ENCODE measurements at regions not wholly inside any gene's neighbourhood (a gene's known extent, or its start where the extent isn't known, plus 50 kb on each side); places are given as distances from the start of the nearest gene placed in this dataset.
A peak's percentile ranks its signal among the peaks of the same experiment; 100 is the strongest.
"Not testable (repeated sequence)": the region's sequence is repeated elsewhere in the genome, so short reads cannot be mapped to it uniquely, and the experiment has no call there.

DNA sequence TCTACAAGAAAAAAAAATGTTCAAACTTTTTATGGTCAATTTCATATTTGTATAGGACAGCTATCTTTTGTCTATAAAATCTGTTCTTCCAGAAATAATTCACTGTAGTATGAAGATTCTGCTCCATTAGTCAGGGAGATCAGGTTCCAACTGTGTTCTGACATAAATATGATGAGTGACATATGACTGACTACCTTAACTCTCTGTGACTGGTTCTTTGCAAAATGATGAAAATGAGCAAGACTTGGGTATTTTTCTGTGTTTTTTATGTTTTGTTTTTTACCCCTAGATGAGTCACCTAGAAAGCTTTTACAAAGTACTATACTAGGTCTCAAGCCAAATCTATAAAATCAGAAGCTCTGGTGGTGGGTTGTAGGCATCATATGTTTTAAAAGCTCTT, 229.6 kb downstream of the MMUT start:
- H3K27me3 ChIP-seq = no peaks in the 10 kb centered on the region
- no peaks in the 10 kb centered on the region for H3K9me3 ChIP-seq
- DNase-seq = no peak
- TF ChIP-seq CTCF (IDR thresholded peaks at IDR 0.05; ENCODE audit: low read depth, low read length) = no peak
- no peaks in the 10 kb centered on the region for H3K36me3 ChIP-seq
- H3K4me1 ChIP-seq = no peaks in the 10 kb centered on the region
- H3K4me3 ChIP-seq (ENCODE audit: low read depth, low read length) = no peak overlapping the region

DNA sequence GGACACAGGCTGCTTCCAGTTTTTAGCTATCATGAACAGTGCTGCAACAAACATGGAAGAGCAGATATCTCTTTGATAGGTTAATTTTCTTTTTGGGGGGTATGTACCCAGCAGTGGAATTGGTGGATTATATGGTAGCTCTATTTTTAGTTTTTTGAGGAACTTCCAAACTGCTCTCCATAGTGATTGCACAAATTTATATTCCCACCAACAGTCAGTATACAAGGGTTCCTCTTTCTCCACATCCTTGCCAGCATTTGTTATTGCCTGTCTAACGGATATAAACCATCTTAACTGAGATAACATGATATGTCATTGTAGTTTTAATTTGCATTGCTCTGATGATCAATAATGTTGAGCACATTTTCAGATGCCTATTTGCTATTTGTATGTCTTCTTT, 237.6 kb downstream of the MMUT start:
- Histone ChIP-seq H3K36me3 (no peaks in the 10 kb centered on the region), H3K4me3 (ENCODE audit: low read depth, low read length) (no peak overlapping the region), H3K9me3 (no peaks in the 10 kb centered on the region)

DNA sequence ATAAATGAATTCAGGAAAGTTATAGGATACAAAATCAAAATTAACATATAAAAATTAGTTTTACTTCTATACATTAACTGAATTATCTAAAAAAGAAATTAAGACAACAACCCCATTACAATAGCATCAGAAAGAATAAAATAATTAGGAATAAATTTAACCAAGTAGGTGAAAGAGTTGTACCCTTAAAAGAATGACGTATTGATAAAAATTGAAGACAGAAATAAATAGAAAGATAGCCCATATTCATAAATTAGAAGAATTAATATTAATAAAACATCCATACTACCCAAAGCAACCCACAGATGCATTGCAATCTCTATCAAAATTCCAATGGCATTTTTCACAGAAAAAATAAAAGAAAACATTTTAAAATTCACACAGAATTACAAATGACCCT, 242.8 kb downstream of the MMUT start:
- H3K27me3 ChIP-seq = no peaks in the 10 kb centered on the region
- no peak for TF ChIP-seq CTCF (IDR thresholded peaks at IDR 0.05; ENCODE audit: low read depth, low read length)
- no peak overlapping the region for H3K4me3 ChIP-seq (ENCODE audit: low read depth, low read length)
- H3K9me3 ChIP-seq = no peaks in the 10 kb centered on the region
- H3K36me3 ChIP-seq = no peaks in the 10 kb centered on the region
- no peaks in the 10 kb centered on the region for H3K4me1 ChIP-seq
- no peak for DNase-seq

More for the DNA sequence above, 237.6 kb downstream of the MMUT start:
- H3K27me3 ChIP-seq = no peaks in the 10 kb centered on the region
- no peak for TF ChIP-seq CTCF (IDR thresholded peaks at IDR 0.05; ENCODE audit: low read depth, low read length)
- DNase-seq = no peak
- H3K4me1 ChIP-seq = no peaks in the 10 kb centered on the region

- no peaks in the 10 kb centered on the region for H3K27me3 ChIP-seq
- H3K4me1 ChIP-seq = peaks cover 19% of the 10 kb centered on the region
- H3K36me3 ChIP-seq = no peaks in the 10 kb centered on the region
- peak; percentile 36 for DNase-seq
- no peaks in the 10 kb centered on the region; the same call in 1 of the 2 replicates for H3K9me3 ChIP-seq
- no peak for TF ChIP-seq CTCF (IDR thresholded peaks at IDR 0.05; ENCODE audit: low read depth, low read length)
- H3K4me3 ChIP-seq (ENCODE audit: low read depth, low read length) = no peak overlapping the region
Observed at GRCh38 chr6:49205526-49205925, 257.5 kb downstream of the MMUT start.

DNA sequence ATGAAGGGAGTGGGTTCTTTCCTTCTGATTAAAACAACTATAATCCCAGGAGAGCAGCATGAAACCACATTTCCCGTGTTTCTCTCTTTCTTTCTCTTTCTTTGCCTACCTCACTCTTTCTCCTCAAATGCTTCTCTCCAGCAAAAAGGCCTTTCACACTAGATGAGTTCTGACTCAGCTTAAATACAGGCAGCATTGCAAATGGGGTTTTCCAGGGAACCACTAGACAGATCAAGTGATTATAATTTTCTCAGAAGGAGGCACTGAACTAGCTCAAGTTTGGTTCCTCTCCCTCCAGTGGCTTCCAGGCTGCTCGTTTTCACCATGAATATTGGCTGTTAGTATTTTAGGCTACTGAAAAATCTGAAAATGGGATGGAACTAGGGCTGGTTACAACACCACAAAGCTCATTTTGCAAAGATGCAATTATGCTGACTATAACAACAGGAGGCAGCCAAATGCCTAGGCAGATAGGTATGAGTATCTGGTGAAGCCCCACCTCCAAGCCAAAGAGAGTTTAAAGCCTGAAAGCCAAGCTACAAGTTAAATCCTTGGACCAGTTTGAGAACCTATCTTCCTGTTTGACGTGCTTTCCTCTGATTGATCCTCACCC, 260.0 kb downstream of the MMUT start:
- Histone ChIP-seq H3K27me3 (no peaks in the 10 kb centered on the region), H3K36me3 (no peaks in the 10 kb centered on the region), H3K4me3 (ENCODE audit: low read depth, low read length) (no peak overlapping the region), H3K9me3 (no peaks in the 10 kb centered on the region; the same call in 1 of the 2 replicates), H3K4me1 (peaks cover 16% of the 10 kb centered on the region)
- no peak for DNase-seq
- TF ChIP-seq CTCF (IDR thresholded peaks at IDR 0.05; ENCODE audit: low read depth, low read length) = no peak

- TF ChIP-seq CTCF (IDR thresholded peaks at IDR 0.05; ENCODE audit: low read depth, low read length) = no peak
- no peaks in the 10 kb centered on the region for H3K9me3 ChIP-seq
- H3K4me3 ChIP-seq (ENCODE audit: low read depth, low read length) = no peak overlapping the region
- no peaks in the 10 kb centered on the region for H3K36me3 ChIP-seq
- peaks cover 6% of the 10 kb centered on the region for H3K4me1 ChIP-seq
- H3K27me3 ChIP-seq = no peaks in the 10 kb centered on the region
- DNase-seq = no peak
Observed at GRCh38 chr6:49198015-49198414, 265.0 kb downstream of the MMUT start.

- not testable (repeated sequence) for DNase-seq; H3K36me3 ChIP-seq; H3K4me3 ChIP-seq (ENCODE audit: low read depth, low read length); H3K27me3 ChIP-seq; H3K4me1 ChIP-seq; H3K9me3 ChIP-seq
Observed at GRCh38 chr6:49162379-49162778, 300.7 kb downstream of the MMUT start.
